ENCODE measurements at regions not wholly inside any gene's neighbourhood (a gene's known extent, or its start where the extent isn't known, plus 50 kb on each side); places are given as distances from the start of the nearest gene placed in this dataset.
"Not testable (repeated sequence)": the region's sequence is repeated elsewhere in the genome, so short reads cannot be mapped to it uniquely, and the experiment has no call there.

DNA sequence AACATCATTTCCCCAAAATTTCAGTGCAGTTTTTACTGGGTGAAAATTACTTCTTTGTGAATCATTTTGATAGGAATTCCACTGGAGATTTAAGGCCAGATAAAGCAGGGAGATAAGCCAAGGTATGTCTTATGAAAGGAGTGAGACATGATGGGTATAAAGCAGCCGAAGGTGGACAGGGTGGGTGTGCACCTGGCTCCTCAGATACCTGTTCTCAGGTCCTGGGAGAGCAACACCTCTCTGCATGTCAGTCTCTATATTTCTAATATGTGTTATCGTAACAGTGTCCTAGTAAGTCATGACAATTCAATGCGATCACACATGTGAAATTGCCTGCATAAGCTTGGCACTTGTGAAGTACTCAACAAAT lies 768.8 kb downstream of the RNF144A start:
- no peak for DNase-seq (ENCODE audit: low read depth)
- TF ChIP-seq, protein P1, sequence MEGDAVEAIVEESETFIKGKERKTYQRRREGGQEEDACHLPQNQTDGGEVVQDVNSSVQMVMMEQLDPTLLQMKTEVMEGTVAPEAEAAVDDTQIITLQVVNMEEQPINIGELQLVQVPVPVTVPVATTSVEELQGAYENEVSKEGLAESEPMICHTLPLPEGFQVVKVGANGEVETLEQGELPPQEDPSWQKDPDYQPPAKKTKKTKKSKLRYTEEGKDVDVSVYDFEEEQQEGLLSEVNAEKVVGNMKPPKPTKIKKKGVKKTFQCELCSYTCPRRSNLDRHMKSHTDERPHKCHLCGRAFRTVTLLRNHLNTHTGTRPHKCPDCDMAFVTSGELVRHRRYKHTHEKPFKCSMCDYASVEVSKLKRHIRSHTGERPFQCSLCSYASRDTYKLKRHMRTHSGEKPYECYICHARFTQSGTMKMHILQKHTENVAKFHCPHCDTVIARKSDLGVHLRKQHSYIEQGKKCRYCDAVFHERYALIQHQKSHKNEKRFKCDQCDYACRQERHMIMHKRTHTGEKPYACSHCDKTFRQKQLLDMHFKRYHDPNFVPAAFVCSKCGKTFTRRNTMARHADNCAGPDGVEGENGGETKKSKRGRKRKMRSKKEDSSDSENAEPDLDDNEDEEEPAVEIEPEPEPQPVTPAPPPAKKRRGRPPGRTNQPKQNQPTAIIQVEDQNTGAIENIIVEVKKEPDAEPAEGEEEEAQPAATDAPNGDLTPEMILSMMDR (conservative IDR thresholded peaks at IDR 0.05; ENCODE audit: low read depth, low read length), result no peak

DNA sequence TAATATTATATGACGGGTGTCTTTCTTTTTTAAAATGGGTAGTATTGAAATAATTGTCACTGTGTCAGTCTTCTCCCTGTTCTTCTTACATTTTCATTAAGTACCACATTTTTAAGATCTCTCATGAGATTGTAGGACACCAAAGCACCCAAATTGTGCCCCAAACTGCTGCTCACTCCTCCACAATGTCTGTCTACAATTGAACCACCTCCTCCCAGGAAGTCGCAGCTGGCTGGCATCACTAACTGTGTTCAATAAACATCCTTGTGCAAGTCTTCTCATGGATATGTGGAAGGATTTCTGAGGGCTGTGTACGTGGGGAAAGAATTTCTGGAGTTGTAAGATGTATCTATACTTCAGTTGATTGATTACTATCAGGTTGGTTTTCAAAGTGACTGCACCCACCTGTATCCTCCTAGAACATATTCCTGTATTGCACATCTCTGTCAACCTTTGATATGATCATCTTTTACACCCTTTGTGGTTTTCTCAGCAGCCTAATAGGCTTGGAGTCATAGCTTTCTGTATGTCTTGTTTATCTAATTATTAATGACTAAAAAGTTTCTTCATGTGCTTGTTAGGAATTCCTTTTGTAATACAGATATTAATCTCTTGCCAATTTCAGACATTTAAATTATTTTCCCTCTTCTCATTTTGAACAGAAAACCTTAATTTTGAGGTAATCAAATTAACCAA lies 774.9 kb downstream of the RNF144A start:
- TF ChIP-seq, protein P1 (conservative IDR thresholded peaks at IDR 0.05; ENCODE audit: low read depth, low read length), result no peak
- no peak overlapping the region for H3K4me3 ChIP-seq (ENCODE audit: low read depth, low read length)
- DNase-seq (ENCODE audit: low read depth), result no peak

More for the DNA sequence above, 768.8 kb downstream of the RNF144A start:
- no peak overlapping the region for H3K4me3 ChIP-seq (ENCODE audit: low read depth, low read length)

DNA sequence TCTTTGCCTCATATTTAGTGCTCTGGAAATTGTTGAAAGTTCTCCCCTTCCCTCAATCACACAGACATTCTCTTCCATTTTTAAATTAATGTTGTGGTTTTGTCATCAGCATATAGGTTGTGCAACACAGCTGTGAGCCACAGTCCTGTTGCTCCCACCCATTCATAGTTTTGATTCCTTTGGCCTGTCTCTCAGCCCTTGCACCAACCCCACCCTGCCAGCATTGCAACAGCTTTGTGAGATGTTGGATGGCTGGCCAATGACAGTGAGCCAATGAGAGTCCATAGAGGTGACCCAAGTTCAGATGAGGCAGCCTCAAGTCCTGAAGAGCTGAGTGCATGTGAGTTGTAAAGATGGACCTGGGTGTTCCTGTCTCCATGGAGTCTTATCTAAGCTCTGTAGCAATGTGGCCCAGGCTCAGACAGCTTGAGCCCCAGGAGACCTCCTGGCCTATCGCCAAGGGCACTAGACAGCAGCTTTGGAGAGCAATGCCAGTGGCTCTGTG lies 775.5 kb downstream of the RNF144A start:
- H3K4me3 ChIP-seq (ENCODE audit: low read depth, low read length), result no peak overlapping the region
- TF ChIP-seq, protein P1 (conservative IDR thresholded peaks at IDR 0.05; ENCODE audit: low read depth, low read length), result no peak
- DNase-seq (ENCODE audit: low read depth), result no peak

DNA sequence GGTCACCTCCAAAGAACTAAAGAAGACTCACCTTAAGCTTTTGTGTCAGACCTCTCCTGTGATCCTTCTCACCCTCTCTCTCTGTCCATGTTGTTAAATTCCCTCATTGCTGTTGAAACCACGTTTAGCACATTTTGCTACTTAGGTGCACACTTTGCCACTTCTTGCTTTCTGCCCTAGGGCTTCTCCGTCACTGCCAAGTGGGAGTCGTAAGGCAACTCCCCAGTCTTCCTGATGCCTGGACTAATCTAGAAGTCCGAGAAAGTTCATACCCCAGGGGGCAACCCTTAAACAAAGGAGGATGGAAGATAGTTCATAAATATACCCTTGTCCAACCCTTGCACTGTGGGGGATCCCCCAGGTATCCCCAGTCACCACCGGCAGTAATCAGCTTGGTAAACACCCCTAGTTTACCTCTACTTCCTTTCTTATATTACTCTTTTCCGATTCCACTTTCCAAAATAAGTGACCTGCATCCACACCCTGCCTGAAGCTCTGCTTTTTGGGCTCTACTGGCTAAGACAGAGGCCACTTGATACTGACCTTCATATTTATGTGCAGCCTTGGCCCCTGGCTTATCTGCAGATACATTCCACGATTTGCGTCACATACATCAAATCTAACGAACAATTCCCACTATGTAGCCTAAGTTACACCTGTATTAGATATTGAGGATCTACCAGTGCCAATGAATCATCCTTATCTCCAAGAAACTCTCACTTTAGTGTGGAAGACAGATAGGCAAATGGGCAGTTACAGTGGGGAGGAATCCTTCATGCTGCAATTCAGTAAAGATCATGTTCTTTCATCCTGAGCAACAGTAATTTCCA lies 776.2 kb downstream of the RNF144A start:
- DNase-seq (ENCODE audit: low read depth), result no peak
- TF ChIP-seq, protein P1 (conservative IDR thresholded peaks at IDR 0.05; ENCODE audit: low read depth, low read length), result no peak

DNA sequence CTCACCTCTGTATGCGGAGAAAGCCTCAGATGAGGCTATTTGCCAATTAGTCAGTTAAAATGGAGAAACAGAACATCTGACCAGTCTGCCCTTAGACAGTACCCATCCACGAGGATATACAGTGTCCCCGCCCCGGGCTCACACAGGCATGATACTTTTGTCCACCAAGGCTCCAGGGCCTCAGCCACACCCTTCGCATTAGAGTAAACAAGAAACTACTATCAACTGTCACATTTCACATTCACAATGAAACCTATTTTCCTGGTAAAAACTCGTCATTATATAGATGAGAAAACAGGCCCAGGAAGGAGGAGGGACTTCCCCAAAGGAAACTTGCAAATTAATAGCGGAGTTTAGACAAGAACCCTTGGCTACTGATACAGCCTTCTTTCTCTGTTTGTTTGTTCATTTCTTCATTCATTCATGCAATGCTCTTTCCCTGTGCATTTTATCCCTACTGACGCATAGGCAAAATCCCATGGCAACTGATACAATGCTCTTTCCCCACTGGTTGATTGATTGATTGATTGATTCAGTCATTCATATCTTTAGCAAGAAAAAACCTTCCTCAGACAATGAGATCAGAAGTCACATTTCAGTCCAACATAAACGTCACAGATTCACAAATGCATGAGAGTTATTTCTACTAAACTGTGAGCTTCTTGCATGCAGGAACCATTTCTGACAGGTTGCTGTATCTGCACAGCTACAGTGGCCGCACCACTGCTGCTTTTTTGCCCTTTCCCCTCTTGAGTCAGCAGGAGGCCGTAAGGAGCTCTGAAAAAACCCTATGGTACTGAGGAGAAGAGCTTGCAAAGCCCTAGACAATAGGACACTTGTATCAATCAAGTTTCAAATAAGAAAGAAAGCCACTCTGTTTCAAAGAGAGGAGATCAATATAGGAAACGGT lies 777.1 kb downstream of the RNF144A start:
- TF ChIP-seq, protein P1 (conservative IDR thresholded peaks at IDR 0.05; ENCODE audit: low read depth, low read length), result no peak
- no peak for DNase-seq (ENCODE audit: low read depth)
- H3K4me3 ChIP-seq (ENCODE audit: low read depth, low read length), result no peak overlapping the region

More for the DNA sequence above, 776.2 kb downstream of the RNF144A start:
- H3K4me3 ChIP-seq (ENCODE audit: low read depth, low read length), result no peak overlapping the region

DNA sequence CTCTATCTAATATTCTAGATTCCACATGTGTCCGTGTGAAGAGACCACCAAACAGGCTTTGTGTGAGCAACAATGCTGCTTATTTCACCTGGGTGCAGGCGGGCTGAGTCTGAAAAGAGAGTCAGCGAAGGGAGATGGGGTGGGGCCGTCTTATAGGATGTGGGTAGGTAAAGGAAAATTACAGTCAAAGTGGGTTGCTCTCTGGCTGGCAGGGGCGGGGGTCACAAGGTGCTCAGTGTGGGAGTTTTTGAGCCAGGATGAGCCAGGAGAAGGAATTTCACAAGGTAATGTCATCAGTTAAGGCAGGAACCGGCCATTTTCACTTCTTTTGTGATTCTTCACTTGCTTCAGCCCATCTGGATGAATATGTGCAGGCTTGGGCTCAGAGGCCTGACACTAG lies 779.3 kb downstream of the RNF144A start:
- not testable (repeated sequence) for H3K4me3 ChIP-seq (ENCODE audit: low read depth, low read length); DNase-seq (ENCODE audit: low read depth)

DNA sequence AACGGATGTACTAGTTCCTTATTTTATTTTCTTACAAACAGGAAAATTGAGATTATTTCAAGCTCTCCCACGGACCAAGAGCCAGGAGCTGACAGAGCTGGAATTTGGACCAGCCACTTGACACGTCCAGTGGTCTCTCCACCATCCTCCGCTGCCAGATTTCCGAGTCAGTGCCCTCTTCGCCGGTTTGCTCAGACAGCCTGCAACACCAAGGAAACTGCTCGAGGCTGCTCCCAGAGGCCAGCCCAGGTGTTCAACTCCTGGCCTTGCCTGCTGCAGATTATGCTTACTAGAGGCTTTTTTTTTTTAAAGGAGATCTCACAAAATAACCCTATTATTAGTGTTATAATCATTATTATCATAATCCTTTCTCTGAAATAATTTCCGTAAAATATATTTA lies 779.8 kb downstream of the RNF144A start:
- no peak overlapping the region for H3K4me3 ChIP-seq (ENCODE audit: low read depth, low read length)
- TF ChIP-seq, protein P1 (conservative IDR thresholded peaks at IDR 0.05; ENCODE audit: low read depth, low read length), result no peak
- DNase-seq (ENCODE audit: low read depth), result no peak

All from epithelial cell of proximal tubule (primary cell).